GM12878 (cell line): ENCODE measurements at regions not wholly inside any gene's neighbourhood (a gene's known extent, or its start where the extent isn't known, plus 50 kb on each side); places are given as distances from the start of the nearest gene placed in this dataset.

Source experiments
- ATAC-seq: fragments of 200-7000 bp; cut with Tn5 transposase; 3 replicates; pipeline ENCODE4 v1.9.1; 2020; ENCODE audit warnings: mild to moderate bottlenecking, moderate library complexity
- BruUV-seq: library from RNA; stranded (reverse); fragments of 400-500 nt; replicated peaks from 2 replicates; lab custom pipeline; 2021; lab: Mats Ljungman, UMichigan
- CTCF ChIA-PET: fragments of 300-600 bp; sonication (Branson Sonifier 250); formaldehyde crosslinking; extraction: SDS; loops from one replicate; lab custom pipeline; 2021; ENCODE audit warnings: inconsistent platforms; lab: Yijun Ruan, JAX
- POLR2A ChIA-PET: fragments of 350-600 bp; formaldehyde crosslinking; extraction: SDS; loops from one replicate; lab custom pipeline; 2021; ENCODE audit warnings: inconsistent platforms; lab: Charles Lee
- RAD21 ChIA-PET: fragments of 300-600 bp; sonication (Branson Sonifier 250); formaldehyde crosslinking; loops from one replicate; lab custom pipeline; 2023; ENCODE audit warnings: antibody characterized with exemption; ENCODE audit not compliant: unreplicated experiment; lab: Charles Lee
- SMC1A ChIA-PET: fragments of 300-600 bp; sonication (Branson Sonifier 250); formaldehyde crosslinking; loops from one replicate; lab custom pipeline; 2023; ENCODE audit not compliant: unreplicated experiment, uncharacterized antibody; lab: Charles Lee
- DNase-seq: peaks from one replicate; pipeline ENCODE4 v3.0.0-alpha.2; 2011; ENCODE audit warnings: low read depth, low spot score
- FAIRE-seq: peaks from 3 replicates; lab custom pipeline; 2011; peaks lifted over from hg19 to GRCh38; lab: Jason Lieb, UNC
- H2AFZ ChIP-seq: 2 replicates; pipeline ENCODE4 v1.6.0; 2011; ENCODE audit warnings: low read depth, low read length, control low read depth; ENCODE audit not compliant: control insufficient read depth
- H3K27ac ChIP-seq: 2 replicates; pipeline ENCODE4 v1.5.1; 2011; ENCODE audit warnings: control low read depth; ENCODE audit not compliant: control insufficient read depth, insufficient read depth
- H3K27me3 ChIP-seq, 2 experiments: replicated peaks in 1 of 2; 2 replicates each; pipeline versions ENCODE4 v1.6.0 to v1.6.1; 2011; ENCODE audit warnings: low read length in 1 of 2; ENCODE audit not compliant: control insufficient read depth in 2 of 2, insufficient read depth in 2 of 2
- H3K36me3 ChIP-seq, 2 experiments: 2 replicates each; pipeline ENCODE4 v1.5.1; 2011; ENCODE audit warnings: low read length in 1 of 2; ENCODE audit not compliant: control insufficient read depth in 2 of 2, insufficient read depth in 2 of 2
- H3K4me1 ChIP-seq: 2 replicates; pipeline ENCODE4 v1.6.1; 2011; ENCODE audit warnings: mild to moderate bottlenecking, low read length, moderate library complexity, mixed read lengths; ENCODE audit not compliant: control insufficient read depth, insufficient read depth
- H3K4me2 ChIP-seq: 2 replicates; pipeline ENCODE4 v1.6.0; 2011; ENCODE audit warnings: control low read depth; ENCODE audit not compliant: control insufficient read depth, insufficient read depth
- H3K4me3 ChIP-seq: fragments of 200-600 bp; sonication (generic); 2 replicates; pipeline ENCODE4 v1.5.1; 2016
- H3K79me2 ChIP-seq: 2 replicates; pipeline ENCODE4 v1.6.0; 2011; ENCODE audit warnings: low read length; ENCODE audit not compliant: control insufficient read depth, insufficient read depth
- H3K9ac ChIP-seq: 2 replicates; pipeline ENCODE4 v1.8.0; 2011; ENCODE audit warnings: low read length, control low read depth, mixed read lengths; ENCODE audit not compliant: control insufficient read depth, insufficient read depth
- H3K9me3 ChIP-seq: replicated peaks from 3 replicates; pipeline ENCODE4 v1.5.1; 2011; ENCODE audit warnings: mild to moderate bottlenecking, low read length; ENCODE audit not compliant: control insufficient read depth, insufficient read depth
- H4K20me1 ChIP-seq: 2 replicates; pipeline ENCODE4 v1.6.0; 2011; ENCODE audit not compliant: control insufficient read depth, insufficient read depth
- ASH2L ChIP-seq: fragments of 300-600, 200-600 bp; sonication (generic); IDR thresholded peaks from 2 replicates; pipeline ENCODE4 v1.6.1; 2017; ENCODE audit warnings: low read depth, mild to moderate bottlenecking, borderline replicate concordance
- EED ChIP-seq: sonication (generic); IDR thresholded peaks from 2 replicates; pipeline ENCODE4 v1.6.1; 2016; ENCODE audit warnings: antibody characterized with exemption, low read depth
- HDGF ChIP-seq: fragments of 450-650 bp; IDR thresholded peaks from 2 replicates; pipeline ENCODE4 v1.6.1; 2016; ENCODE audit warnings: antibody characterized with exemption
- IKZF2 ChIP-seq, 2 experiments: fragments of 450-650 bp; IDR thresholded peaks; 2 replicates each; pipeline ENCODE4 v1.6.1; 2017; ENCODE audit warnings: mild to moderate bottlenecking in 2 of 2, moderate library complexity in 2 of 2
- IRF4 ChIP-seq: IDR thresholded peaks from 2 replicates; pipeline ENCODE4 v1.6.1; 2011; ENCODE audit warnings: low read depth, low read length
- JUNB ChIP-seq: IDR thresholded peaks from 2 replicates; pipeline ENCODE4 v1.6.1; 2016; ENCODE audit warnings: antibody characterized with exemption, mild to moderate bottlenecking
- RELA ChIP-seq: fragments of 450-650 bp; IDR thresholded peaks from 2 replicates; pipeline ENCODE4 v1.8.0; 2014; ENCODE audit warnings: borderline replicate concordance; ENCODE audit not compliant: partially characterized antibody
- RFX5 ChIP-seq: IDR thresholded peaks from 2 replicates; pipeline ENCODE4 v1.6.1; 2011; ENCODE audit warnings: low read depth, low read length, improper control_type of control experiment
- SPI1 ChIP-seq: IDR thresholded peaks from 2 replicates; pipeline ENCODE4 v1.6.1; 2011; ENCODE audit warnings: low read depth, mild to moderate bottlenecking, low read length, moderate library complexity, borderline replicate concordance; ENCODE audit not compliant: insufficient read depth
- SREBF2 ChIP-seq: IDR thresholded peaks from 2 replicates; pipeline ENCODE4 v1.6.1; 2012; ENCODE audit warnings: mild to moderate bottlenecking, low read length
- WGBS: methylation state at CpG from one replicate; pipeline ENCODE4 v1.1.6; 2016; ENCODE audit warnings: low lambda C conversion rate; ENCODE audit not compliant: insufficient replicate concordance, insufficient coverage; ENCODE audit errors: missing lambda C conversion rate; 5-methylcytosine and 5-hydroxymethylcytosine counted together
- in situ Hi-C: fragments of 300-500 bp; cut with MboI; formaldehyde crosslinking; loops from 9 replicates; pipeline ENCODE4 v1.14.3; 2018; ENCODE audit warnings: mixed read lengths
- intact Hi-C: fragments of 100-400 bp; cut with micrococcal nuclease; formaldehyde crosslinking; loops from one replicate; pipeline ENCODE4 v1.14.2; 2022; ENCODE audit not compliant: unreplicated experiment
- TF ChIP-seq, protein P1 (sequence below): fragments of 450-650 bp; IDR thresholded peaks from 2 replicates; pipeline ENCODE4 v1.6.1; 2017; ENCODE audit warnings: low read depth, mild to moderate bottlenecking, moderate library complexity
- TF ChIP-seq, protein P2 (sequence below): IDR thresholded peaks from 2 replicates; pipeline ENCODE4 v1.6.1; 2011; ENCODE audit warnings: mild to moderate bottlenecking, low read depth, low read length, moderate library complexity; ENCODE audit not compliant: insufficient replicate concordance

DNA sequence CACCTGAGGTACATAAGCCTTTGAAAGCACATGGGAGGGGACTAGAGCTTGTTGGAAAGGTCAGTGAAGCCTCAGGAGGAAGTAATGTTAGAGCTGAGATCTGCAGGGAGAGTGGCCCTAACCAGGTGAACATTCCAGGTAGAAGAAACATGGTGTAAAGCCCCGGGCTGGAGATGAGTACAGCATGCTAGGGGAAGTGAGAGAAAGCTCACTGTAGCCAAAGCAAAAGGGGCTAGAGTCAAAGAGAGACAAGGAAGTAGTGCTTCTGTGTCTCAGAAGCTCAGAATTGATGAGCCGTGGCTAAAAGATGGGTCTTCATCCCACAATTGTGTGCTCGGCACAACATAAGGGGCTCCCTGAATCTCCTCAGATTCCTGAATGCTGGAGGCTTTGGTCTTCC lies 481.8 kb downstream of the XYLT1 start:
- ChIA-PET SMC1A (interaction anchor here (0.7 to 5.6 kb wide), 16 partner anchors 8 to 146 kb away, joined by 3 to 28 read pairs (median 4); no protein-coding TSS in a partner anchor), POLR2A (interaction anchor here (0.6 to 1.3 kb wide), 2 partner anchors 10 to 82 kb away, joined by 4 to 5 read pairs; no protein-coding TSS in a partner anchor), RAD21 (interaction anchor here (1.1 to 4.7 kb wide), 8 partner anchors 9 to 478 kb away, joined by 3 to 32 read pairs (median 4); no protein-coding TSS in a partner anchor), CTCF (interaction anchor here (0.8 to 3.4 kb wide), 2 partner anchors 80 to 188 kb away, joined by 4 to 12 read pairs; no protein-coding TSS in a partner anchor)
- TF ChIP-seq EED (0 out of 2 replicates have a peak, but pooled peaks have one; percentile 20), SREBF2 (no peak), SPI1 (peak; percentile 77; the same call in 1 of the 2 replicates), HDGF (no peak), ASH2L (no peak), JUNB (peak; percentile 15; the same call in 1 of the 2 replicates), IKZF2 (IDR thresholded peaks at IDR 0.05) (peak; percentile 29 to 44; a peak in 2 of 4 replicates), RELA (no peak), IRF4 (0 out of 2 replicates have a peak, but pooled peaks have one; percentile 38), RFX5 (no peak)
- TF ChIP-seq, protein P1, sequence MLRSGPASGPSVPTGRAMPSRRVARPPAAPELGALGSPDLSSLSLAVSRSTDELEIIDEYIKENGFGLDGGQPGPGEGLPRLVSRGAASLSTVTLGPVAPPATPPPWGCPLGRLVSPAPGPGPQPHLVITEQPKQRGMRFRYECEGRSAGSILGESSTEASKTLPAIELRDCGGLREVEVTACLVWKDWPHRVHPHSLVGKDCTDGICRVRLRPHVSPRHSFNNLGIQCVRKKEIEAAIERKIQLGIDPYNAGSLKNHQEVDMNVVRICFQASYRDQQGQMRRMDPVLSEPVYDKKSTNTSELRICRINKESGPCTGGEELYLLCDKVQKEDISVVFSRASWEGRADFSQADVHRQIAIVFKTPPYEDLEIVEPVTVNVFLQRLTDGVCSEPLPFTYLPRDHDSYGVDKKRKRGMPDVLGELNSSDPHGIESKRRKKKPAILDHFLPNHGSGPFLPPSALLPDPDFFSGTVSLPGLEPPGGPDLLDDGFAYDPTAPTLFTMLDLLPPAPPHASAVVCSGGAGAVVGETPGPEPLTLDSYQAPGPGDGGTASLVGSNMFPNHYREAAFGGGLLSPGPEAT, result 0 out of 2 replicates have a peak, but pooled peaks have one; percentile 28
- TF ChIP-seq, protein P2, sequence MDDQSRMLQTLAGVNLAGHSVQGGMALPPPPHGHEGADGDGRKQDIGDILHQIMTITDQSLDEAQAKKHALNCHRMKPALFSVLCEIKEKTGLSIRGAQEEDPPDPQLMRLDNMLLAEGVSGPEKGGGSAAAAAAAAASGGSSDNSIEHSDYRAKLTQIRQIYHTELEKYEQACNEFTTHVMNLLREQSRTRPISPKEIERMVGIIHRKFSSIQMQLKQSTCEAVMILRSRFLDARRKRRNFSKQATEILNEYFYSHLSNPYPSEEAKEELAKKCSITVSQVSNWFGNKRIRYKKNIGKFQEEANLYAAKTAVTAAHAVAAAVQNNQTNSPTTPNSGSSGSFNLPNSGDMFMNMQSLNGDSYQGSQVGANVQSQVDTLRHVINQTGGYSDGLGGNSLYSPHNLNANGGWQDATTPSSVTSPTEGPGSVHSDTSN, result no peak
- Histone ChIP-seq H3K9me3 (no peaks in the 10 kb centered on the region), H4K20me1 (no peaks in the 10 kb centered on the region), H2AFZ (peak overlapping the region; percentile 63), H3K79me2 (no peaks in the 10 kb centered on the region), H3K27me3 (no peaks in the 10 kb centered on the region), H3K36me3 (no peaks in the 10 kb centered on the region), H3K9ac (no peak overlapping the region; the same call in 1 of the 2 replicates), H3K4me1 (peaks cover 18% of the 10 kb centered on the region), H3K27ac (no peak overlapping the region), H3K4me2 (peak overlapping the region; percentile 53), H3K4me3 (no peak overlapping the region)
- in situ Hi-C loops, result no loop called here
- BruUV-seq, result no TSS peak
- WGBS, result 2% methylated on average over 3 of the region's 3 CpGs
- peak; percentile 52 for FAIRE-seq
- ATAC-seq, result peak; percentile 88
- intact Hi-C loops, result no loop called here
- DNase-seq, result peak; percentile 17
